SK-N-SH treated with all-trans-retinoic acid at 6 μM for 48 hours (cell line): ENCODE measurements at regions not wholly inside any gene's neighbourhood (a gene's known extent, or its start where the extent isn't known, plus 50 kb on each side); places are given as distances from the start of the nearest gene placed in this dataset.

Source experiments
- ATAC-seq: fragments of 200-7000 bp; cut with Tn5 transposase; 3 replicates; pipeline ENCODE4 v1.9.1; 2020; ENCODE audit warnings: mild to moderate bottlenecking, moderate library complexity
- ARNTL ChIP-seq: fragments of 450-650 bp; formaldehyde crosslinking; IDR thresholded peaks from 2 replicates; pipeline ENCODE4 v1.5.0; 2020; ENCODE audit warnings: low read depth, mild to moderate bottlenecking, moderate library complexity, borderline replicate concordance
- CREB5 ChIP-seq: fragments of 250-450 bp; sonication (Bioruptor Pico); IDR thresholded peaks from 2 replicates; pipeline ENCODE4 v1.5.1; 2020; ENCODE audit warnings: low read depth, mild to moderate bottlenecking, moderate library complexity
- CSDC2 ChIP-seq: fragments of 250-450 bp; sonication (Bioruptor Pico); IDR thresholded peaks from 2 replicates; pipeline ENCODE4 v1.5.0; 2020; ENCODE audit warnings: mild to moderate bottlenecking, moderate library complexity
- GLIS3 ChIP-seq: fragments of 250-450 bp; sonication (Bioruptor Pico); IDR thresholded peaks from 2 replicates; pipeline ENCODE4 v1.5.0; 2020; ENCODE audit warnings: mild to moderate bottlenecking, moderate library complexity
- ISL1 ChIP-seq: fragments of 250-450 bp; sonication (Bioruptor Pico); IDR thresholded peaks from 2 replicates; pipeline ENCODE4 v2.1.2; 2022; ENCODE audit warnings: mild to moderate bottlenecking, moderate library complexity
- OSR1 ChIP-seq: fragments of 250-450 bp; sonication (Bioruptor Pico); IDR thresholded peaks from 2 replicates; pipeline ENCODE4 v1.8.0; 2022; ENCODE audit warnings: moderate library complexity, mild to moderate bottlenecking, inconsistent platforms
- PPARA ChIP-seq: fragments of 250-450 bp; sonication (Bioruptor Pico); IDR thresholded peaks from 2 replicates; pipeline ENCODE4 v1.5.0; 2020; ENCODE audit warnings: mild to moderate bottlenecking, borderline replicate concordance
- RARB ChIP-seq: fragments of 250-450 bp; sonication (Bioruptor Pico); IDR thresholded peaks from 2 replicates; pipeline ENCODE4 v1.8.0; 2021; ENCODE audit warnings: mild to moderate bottlenecking, moderate library complexity
- SNAI2 ChIP-seq: fragments of 250-450 bp; sonication (Bioruptor Pico); IDR thresholded peaks from 2 replicates; pipeline ENCODE4 v1.5.0; 2020; ENCODE audit warnings: mild to moderate bottlenecking, moderate library complexity
- TCF4 ChIP-seq: fragments of 250-450 bp; sonication (Bioruptor Pico); IDR thresholded peaks from 2 replicates; pipeline ENCODE4 v1.8.0; 2021; ENCODE audit warnings: mild to moderate bottlenecking, moderate library complexity, borderline replicate concordance
- TOX ChIP-seq: fragments of 250-450 bp; sonication (Bioruptor Pico); IDR thresholded peaks from 2 replicates; pipeline ENCODE4 v1.8.0; 2021; ENCODE audit warnings: mild to moderate bottlenecking, moderate library complexity, borderline replicate concordance
- TSHZ2 ChIP-seq: fragments of 250-450 bp; sonication (Bioruptor Pico); IDR thresholded peaks from 2 replicates; pipeline ENCODE4 v1.5.0; 2020; ENCODE audit warnings: mild to moderate bottlenecking, moderate library complexity
- ZC3H10 ChIP-seq: fragments of 250-450 bp; sonication (Bioruptor Pico); IDR thresholded peaks from 2 replicates; pipeline ENCODE4 v1.5.1; 2021; ENCODE audit warnings: mild to moderate bottlenecking, moderate library complexity
- ZFP3 ChIP-seq: fragments of 250-450 bp; sonication (Bioruptor Pico); IDR thresholded peaks from 2 replicates; pipeline ENCODE4 v1.5.0; 2020; ENCODE audit warnings: mild to moderate bottlenecking, moderate library complexity
- ZFP30 ChIP-seq: fragments of 450-650 bp; formaldehyde crosslinking; IDR thresholded peaks from 2 replicates; pipeline ENCODE4 v1.5.0; 2022; ENCODE audit warnings: mild to moderate bottlenecking, moderate library complexity
- ZNF565 ChIP-seq: fragments of 450-650 bp; formaldehyde crosslinking; conservative IDR thresholded peaks from 2 replicates; pipeline ENCODE4 v1.5.0; 2020; ENCODE audit warnings: low read depth, mild to moderate bottlenecking, moderate library complexity
- ZNF70 ChIP-seq: fragments of 450-650 bp; formaldehyde crosslinking; IDR thresholded peaks from 2 replicates; pipeline ENCODE4 v1.5.0; 2020; ENCODE audit warnings: mild to moderate bottlenecking, moderate library complexity
- ZNF8 ChIP-seq: fragments of 450-650 bp; formaldehyde crosslinking; IDR thresholded peaks from 2 replicates; pipeline ENCODE4 v1.5.0; 2020; ENCODE audit warnings: mild to moderate bottlenecking, moderate library complexity
- TF ChIP-seq, protein P1 (sequence below): fragments of 250-450 bp; sonication (Bioruptor Pico); IDR thresholded peaks from 2 replicates; pipeline ENCODE4 v1.8.0; 2020; ENCODE audit warnings: mild to moderate bottlenecking, moderate library complexity, borderline replicate concordance
- TF ChIP-seq, protein P2 (sequence below): fragments of 250-450 bp; sonication (Bioruptor Pico); IDR thresholded peaks from 2 replicates; pipeline ENCODE4 v1.8.0; 2021; ENCODE audit warnings: low read depth, mild to moderate bottlenecking, moderate library complexity, borderline replicate concordance

DNA sequence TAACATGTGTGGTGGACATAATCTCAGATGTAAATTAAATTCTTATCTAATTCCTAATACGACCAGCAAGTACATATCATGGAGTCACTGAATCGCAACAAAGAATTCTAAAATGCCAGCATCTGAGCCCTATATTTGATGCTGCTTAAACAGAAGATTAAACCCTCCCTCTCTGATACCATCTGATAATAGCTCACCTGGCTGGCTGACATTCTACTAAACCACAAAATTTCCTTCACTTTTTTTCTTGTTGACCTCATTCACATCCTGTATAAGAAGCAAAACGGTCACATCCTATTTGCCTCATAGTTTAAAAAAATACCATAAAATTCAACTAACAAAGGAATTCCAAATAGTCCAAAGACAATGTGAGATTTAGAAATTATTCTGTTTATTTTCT lies 371.6 kb upstream of the SLC8A1 start (continued):
- TF ChIP-seq, protein P1, sequence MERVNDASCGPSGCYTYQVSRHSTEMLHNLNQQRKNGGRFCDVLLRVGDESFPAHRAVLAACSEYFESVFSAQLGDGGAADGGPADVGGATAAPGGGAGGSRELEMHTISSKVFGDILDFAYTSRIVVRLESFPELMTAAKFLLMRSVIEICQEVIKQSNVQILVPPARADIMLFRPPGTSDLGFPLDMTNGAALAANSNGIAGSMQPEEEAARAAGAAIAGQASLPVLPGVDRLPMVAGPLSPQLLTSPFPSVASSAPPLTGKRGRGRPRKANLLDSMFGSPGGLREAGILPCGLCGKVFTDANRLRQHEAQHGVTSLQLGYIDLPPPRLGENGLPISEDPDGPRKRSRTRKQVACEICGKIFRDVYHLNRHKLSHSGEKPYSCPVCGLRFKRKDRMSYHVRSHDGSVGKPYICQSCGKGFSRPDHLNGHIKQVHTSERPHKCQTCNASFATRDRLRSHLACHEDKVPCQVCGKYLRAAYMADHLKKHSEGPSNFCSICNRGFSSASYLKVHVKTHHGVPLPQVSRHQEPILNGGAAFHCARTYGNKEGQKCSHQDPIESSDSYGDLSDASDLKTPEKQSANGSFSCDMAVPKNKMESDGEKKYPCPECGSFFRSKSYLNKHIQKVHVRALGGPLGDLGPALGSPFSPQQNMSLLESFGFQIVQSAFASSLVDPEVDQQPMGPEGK: no peak
- TF ChIP-seq, all 23 proteins: peak for 0

- TF ChIP-seq ZC3H10 (CRISPR knock-in tag): no peak
- TF ChIP-seq CREB5: no peak
- no peak for TF ChIP-seq GLIS3
- TF ChIP-seq, protein P2, sequence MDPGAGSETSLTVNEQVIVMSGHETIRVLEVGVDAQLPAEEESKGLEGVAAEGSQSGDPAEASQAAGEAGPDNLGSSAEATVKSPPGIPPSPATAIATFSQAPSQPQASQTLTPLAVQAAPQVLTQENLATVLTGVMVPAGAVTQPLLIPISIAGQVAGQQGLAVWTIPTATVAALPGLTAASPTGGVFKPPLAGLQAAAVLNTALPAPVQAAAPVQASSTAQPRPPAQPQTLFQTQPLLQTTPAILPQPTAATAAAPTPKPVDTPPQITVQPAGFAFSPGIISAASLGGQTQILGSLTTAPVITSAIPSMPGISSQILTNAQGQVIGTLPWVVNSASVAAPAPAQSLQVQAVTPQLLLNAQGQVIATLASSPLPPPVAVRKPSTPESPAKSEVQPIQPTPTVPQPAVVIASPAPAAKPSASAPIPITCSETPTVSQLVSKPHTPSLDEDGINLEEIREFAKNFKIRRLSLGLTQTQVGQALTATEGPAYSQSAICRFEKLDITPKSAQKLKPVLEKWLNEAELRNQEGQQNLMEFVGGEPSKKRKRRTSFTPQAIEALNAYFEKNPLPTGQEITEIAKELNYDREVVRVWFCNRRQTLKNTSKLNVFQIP (CRISPR knock-in tag): no peak
- TF ChIP-seq ZFP30 (CRISPR knock-in tag): no peak
- no peak for TF ChIP-seq ARNTL
- TF ChIP-seq PPARA (CRISPR knock-in tag): no peak
- TF ChIP-seq ISL1: no peak
- TF ChIP-seq ZNF565 (CRISPR knock-in tag): no peak
- no peak for TF ChIP-seq ZFP3 (CRISPR knock-in tag)
- no peak for TF ChIP-seq TOX (CRISPR knock-in tag)
- no peak for ATAC-seq
Measured at GRCh38 chr2:40824278-40824677, 372.4 kb upstream of the SLC8A1 start.

DNA sequence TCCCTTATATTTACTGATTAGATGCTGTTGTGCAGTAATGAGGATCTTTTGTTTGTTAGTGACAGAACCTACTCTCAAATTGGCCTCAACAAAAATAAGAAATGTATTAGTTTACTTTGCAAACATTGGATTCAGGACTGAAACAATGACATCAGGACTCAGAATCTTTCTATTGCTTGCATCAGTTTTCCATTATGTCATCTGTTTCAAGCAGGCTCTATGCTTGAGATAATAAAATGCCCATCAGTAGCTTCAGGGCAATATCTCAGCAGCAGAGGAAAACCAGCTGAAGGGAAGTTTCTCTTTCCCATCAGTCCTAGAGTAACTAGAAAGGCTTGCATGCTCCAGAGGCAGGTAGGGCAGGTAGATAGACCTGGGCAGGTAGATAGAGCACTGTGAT lies 375.5 kb upstream of the SLC8A1 start:
- no peak for ATAC-seq
- TF ChIP-seq RARB (no peak), ZNF565 (CRISPR knock-in tag) (no peak), OSR1 (no peak), SNAI2 (no peak), TCF4 (CRISPR knock-in tag) (no peak), GLIS3 (no peak), ISL1 (no peak), ZFP30 (CRISPR knock-in tag) (no peak), ZNF70 (CRISPR knock-in tag) (no peak), ARNTL (no peak), CSDC2 (no peak), ZC3H10 (CRISPR knock-in tag) (no peak), ZNF8 (no peak), TOX (CRISPR knock-in tag) (no peak), PPARA (CRISPR knock-in tag) (no peak), TSHZ2 (CRISPR knock-in tag) (no peak), ZFP3 (CRISPR knock-in tag) (no peak)
- TF ChIP-seq, protein P2 (CRISPR knock-in tag): no peak

GRCh38 chr2:40831321-40831873 lies 379.5 kb upstream of the SLC8A1 start:
- no peak for TF ChIP-seq TCF4 (CRISPR knock-in tag)
- no peak for ATAC-seq
